GM12864 (cell line): ENCODE measurements at regions not wholly inside any gene's neighbourhood (a gene's known extent, or its start where the extent isn't known, plus 50 kb on each side); places are given as distances from the start of the nearest gene placed in this dataset.

Experiments
- DNase-seq: peaks from one replicate; pipeline ENCODE4 v3.0.0-alpha.2; 2011; ENCODE audit warnings: low read depth
- H3K4me3 ChIP-seq: 2 replicates; pipeline ENCODE4 v1.5.1; 2011; ENCODE audit warnings: mild to moderate bottlenecking, low read depth, low read length, control low read depth
- TF ChIP-seq, protein P1 (sequence below): IDR thresholded peaks from 2 replicates; pipeline ENCODE4 v1.5.1; 2011; ENCODE audit warnings: low read depth, mild to moderate bottlenecking, moderate library complexity, low read length, control low read depth, inconsistent platforms; ENCODE audit errors: missing control alignments

DNA sequence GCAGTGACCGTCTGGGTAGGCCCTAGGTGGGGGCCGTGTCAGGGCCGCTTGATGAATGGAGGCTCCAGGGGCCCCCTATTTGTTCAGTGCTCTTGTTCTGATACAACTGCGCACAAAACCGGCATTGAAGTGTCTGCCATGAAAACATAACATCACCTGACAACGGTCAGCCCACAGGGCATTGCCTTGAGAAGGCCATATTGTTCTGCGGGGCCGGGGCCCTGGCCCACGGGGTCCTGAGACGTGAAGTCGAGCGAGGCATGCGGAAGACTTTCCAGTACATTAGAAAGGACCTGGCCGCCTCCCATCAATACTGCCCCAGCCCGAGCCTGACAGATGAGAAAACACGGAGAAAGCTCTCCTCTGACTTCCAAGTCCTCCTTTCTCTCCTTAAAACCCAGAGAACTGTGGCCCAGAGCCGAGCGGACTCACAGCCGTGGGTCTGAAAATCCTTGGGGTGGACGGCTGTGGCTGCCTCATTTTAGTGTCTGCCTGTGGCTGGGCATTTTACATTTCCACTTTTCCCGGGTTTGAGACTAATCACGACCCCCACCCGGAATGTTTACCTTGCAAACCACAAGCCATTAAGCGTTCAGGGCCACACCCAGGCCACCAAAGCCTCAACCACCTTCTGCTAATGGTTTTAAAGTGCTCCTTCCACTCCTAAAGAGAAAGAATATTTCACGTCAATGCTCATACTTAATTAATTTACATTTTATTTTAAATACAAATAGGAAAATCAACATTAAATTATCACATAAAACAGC is 391.0 kb upstream of the IRX2 start:
- no peak overlapping the region for H3K4me3 ChIP-seq
- TF ChIP-seq, protein P1, sequence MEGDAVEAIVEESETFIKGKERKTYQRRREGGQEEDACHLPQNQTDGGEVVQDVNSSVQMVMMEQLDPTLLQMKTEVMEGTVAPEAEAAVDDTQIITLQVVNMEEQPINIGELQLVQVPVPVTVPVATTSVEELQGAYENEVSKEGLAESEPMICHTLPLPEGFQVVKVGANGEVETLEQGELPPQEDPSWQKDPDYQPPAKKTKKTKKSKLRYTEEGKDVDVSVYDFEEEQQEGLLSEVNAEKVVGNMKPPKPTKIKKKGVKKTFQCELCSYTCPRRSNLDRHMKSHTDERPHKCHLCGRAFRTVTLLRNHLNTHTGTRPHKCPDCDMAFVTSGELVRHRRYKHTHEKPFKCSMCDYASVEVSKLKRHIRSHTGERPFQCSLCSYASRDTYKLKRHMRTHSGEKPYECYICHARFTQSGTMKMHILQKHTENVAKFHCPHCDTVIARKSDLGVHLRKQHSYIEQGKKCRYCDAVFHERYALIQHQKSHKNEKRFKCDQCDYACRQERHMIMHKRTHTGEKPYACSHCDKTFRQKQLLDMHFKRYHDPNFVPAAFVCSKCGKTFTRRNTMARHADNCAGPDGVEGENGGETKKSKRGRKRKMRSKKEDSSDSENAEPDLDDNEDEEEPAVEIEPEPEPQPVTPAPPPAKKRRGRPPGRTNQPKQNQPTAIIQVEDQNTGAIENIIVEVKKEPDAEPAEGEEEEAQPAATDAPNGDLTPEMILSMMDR: no peak
- no peak for DNase-seq

DNA sequence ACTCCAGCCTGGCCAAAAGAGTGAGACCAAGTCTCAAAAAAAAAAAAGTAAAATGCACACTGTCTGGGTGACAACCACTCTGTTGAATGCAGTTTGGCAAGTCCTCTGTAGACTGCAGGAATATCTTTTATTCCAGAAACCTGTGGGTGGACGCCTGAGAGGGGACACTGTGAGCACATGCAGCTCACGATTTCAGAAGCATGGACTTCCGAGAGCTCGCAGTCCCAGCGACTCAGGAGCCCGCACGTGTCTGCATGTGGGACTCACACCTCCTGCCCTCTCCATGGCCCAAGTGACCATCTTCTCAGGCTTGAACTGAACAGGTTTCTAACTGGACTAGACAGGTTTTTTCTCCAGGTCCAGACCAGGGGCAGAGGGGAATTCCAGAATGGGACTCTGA is 388.6 kb upstream of the IRX2 start:
- TF ChIP-seq, protein P1: no peak
- no peak for DNase-seq
- H3K4me3 ChIP-seq: no peak overlapping the region

DNA sequence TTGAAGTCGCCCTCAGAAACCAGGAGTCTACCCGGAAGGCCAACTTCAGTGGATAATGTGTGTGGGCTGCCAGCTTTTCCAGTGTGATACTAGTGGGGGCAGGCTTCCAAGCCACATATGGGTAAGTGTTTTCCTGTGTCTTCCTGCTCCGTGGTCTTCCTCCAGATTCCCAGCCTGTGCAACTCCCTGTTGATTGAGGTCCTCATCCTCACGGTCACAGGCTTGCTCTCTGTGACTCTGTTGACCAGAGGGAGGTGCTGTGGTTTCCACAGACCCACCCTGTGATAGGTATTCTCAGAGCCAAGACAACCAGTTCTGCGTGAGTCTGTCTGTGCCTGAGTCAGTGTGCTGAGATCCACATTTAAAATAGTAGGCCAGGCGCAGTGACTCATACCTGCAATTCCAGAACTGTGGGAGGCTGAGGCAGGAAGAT is 388.0 kb upstream of the IRX2 start:
- DNase-seq: no peak
- H3K4me3 ChIP-seq: no peak overlapping the region
- TF ChIP-seq, protein P1: no peak

DNA sequence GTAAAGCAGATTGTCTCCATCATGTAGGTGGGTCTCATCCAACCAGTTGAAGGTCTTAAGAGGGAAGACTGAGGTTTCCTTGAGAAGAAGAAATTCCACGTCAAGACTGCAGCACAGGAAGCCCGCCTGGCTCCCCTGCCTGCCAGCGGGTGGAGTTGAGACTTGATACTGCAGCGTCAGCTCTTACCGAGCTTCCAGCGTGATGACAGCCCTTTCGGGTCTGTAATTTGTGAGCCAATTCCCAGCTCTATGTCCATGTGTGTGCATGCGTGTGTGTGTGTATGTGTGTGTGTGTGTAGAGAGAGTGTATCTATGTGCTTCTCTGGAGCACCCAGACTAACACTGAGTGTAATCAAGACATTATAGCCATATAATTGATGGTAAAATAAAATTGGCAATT is 379.7 kb upstream of the IRX2 start:
- H3K4me3 ChIP-seq: no peak overlapping the region
- no peak for DNase-seq
- TF ChIP-seq, protein P1: no peak

DNA sequence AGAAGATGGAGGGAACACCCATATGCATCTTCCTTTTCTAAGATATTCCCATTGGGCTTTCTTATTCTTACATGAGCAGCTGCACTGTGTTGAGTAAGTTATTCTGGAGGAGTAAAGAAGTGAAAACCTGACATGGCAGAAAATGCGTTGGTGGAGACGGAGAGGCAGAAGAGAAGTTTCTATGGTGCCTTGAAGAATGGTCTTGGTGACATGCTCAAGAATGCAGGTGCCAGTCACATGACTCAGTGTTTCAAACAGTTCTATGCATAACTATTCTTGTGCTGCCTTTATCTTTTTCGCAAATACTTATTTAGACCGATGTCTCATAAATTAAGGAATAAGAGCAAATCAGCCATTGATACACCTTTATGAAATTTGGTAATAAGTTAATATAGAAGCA is 377.8 kb upstream of the IRX2 start:
- TF ChIP-seq, protein P1: no peak

DNA sequence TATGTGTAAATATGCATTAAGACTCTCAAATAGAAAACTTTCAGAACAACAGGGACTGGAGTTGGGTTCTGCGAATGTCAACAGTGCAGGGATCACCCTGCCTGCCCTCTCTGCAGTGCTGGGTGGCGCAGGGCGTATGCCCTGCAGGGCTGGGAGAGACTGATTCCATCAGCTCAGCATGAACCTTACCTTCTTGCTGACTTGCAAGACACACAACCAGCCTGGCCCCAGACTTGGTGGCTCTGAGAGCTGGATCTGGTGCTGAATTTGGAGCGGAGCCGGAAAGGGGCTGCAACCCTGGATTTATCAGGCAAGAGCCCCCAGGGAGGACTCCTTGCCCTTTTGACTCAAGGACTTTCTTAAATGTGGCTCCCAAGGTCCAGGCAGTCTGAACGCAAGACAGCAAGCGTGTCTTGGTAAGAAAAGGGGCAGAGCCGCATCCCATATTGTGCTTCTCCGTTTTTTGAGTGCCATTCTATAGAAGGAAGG is 376.0 kb upstream of the IRX2 start:
- no peak overlapping the region for H3K4me3 ChIP-seq
- TF ChIP-seq, protein P1: no peak
- no peak for DNase-seq

More for the DNA sequence above, 377.8 kb upstream of the IRX2 start:
- H3K4me3 ChIP-seq: no peak overlapping the region
- DNase-seq: no peak

DNA sequence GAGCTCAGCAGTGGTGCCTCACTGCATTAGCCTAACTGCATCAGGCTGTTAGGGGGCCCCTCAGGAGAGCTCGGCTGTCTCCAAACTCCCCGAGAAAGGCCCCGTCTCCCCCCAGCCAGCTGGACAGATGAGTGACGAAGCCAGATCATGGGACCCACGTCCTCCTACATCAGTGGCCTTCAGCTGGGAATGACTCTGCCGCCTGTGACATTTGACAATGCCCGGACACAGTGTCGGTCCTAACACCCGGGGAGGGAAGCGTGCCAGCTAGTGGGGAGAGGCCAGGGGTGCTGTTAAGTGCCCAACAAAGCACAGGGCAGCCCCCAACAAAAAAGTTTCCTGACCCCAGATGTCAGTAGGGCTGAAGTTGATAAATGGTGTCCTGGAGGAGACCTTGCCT is 375.2 kb upstream of the IRX2 start:
- TF ChIP-seq, protein P1: no peak
- H3K4me3 ChIP-seq: no peak overlapping the region
- no peak for DNase-seq
